ENCODE measurements at regions not wholly inside any gene's neighbourhood (a gene's known extent, or its start where the extent isn't known, plus 50 kb on each side); places are given as distances from the start of the nearest gene placed in this dataset.

GRCh38 chr13:90615236-90615635 is 732.3 kb upstream of the MIR17HG start:
- no peak for DNase-seq

DNA sequence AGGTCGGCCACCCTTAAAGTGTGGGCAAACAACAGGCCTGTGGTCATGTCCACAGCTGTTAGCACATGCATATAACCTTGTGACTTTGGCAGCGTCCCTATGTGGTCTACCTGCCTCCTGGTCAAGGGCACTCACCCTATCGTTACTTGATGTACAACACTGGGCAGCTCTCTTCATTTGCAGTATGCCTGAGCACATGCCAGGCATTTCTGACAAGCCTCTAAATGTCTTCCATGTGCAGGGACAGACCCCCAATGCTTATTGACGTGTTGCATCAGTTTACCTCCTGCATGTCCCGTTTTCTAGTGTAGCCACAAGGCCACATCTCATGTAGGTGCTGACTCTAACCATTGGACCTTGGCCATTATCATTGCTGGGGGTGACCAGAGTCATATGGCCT is 731.7 kb upstream of the MIR17HG start:
- Histone ChIP-seq H3K9ac (ENCODE audit: low read length) (no peak overlapping the region), H3F3A (ENCODE audit: low read length, unreplicated experiment) (no peaks in the 10 kb centered on the region), H3K27me3 (ENCODE audit: low read length) (no peaks in the 10 kb centered on the region), H3K4me2 (ENCODE audit: low read length) (no peak overlapping the region), H3K27ac (ENCODE audit: low read length) (no peak overlapping the region), H3K79me2 (ENCODE audit: low read length) (no peaks in the 10 kb centered on the region), H3K4me1 (ENCODE audit: insufficient read depth, low read length) (no peaks in the 10 kb centered on the region), H4K20me1 (ENCODE audit: low read length) (no peaks in the 10 kb centered on the region), H3K36me3 (ENCODE audit: low read depth, low read length) (no peaks in the 10 kb centered on the region), H2AFZ (ENCODE audit: low read length) (no peak overlapping the region), H3K4me3 (ENCODE audit: low read length) (no peak overlapping the region), H3K9me2 (replicated peaks; ENCODE audit: low read length) (no peaks in the 10 kb centered on the region), H3K9me3 (ENCODE audit: low read length) (no peaks in the 10 kb centered on the region)
- ChIA-PET CTCF (no interaction called here), POLR2A (ENCODE audit: unreplicated experiment) (no interaction called here)
- intact Hi-C loops (cut with micrococcal nuclease) = no loop called here
- no peak for ATAC-seq
- TF ChIP-seq EZH2phosphoT487 (IDR thresholded peaks at IDR 0.05; ENCODE audit: borderline replicate concordance, low read length) = no peak
- no TSS peak for BruUV-seq (replicated peaks)
- DNase-seq = no peak

More at GRCh38 chr13:90615236-90615635, 732.3 kb upstream of the MIR17HG start:
- H2AFZ ChIP-seq (ENCODE audit: low read length) = no peak overlapping the region
- no peaks in the 10 kb centered on the region for H3K36me3 ChIP-seq (ENCODE audit: low read depth, low read length)
- ChIA-PET CTCF (no interaction called here), POLR2A (ENCODE audit: unreplicated experiment) (no interaction called here)
- H3K4me3 ChIP-seq (ENCODE audit: low read length) = no peak overlapping the region
- H3K9ac ChIP-seq (ENCODE audit: low read length) = no peak overlapping the region
- H3F3A ChIP-seq (ENCODE audit: low read length, unreplicated experiment) = no peaks in the 10 kb centered on the region
- BruUV-seq (replicated peaks) = no TSS peak
- no peaks in the 10 kb centered on the region for H3K9me3 ChIP-seq (ENCODE audit: low read length)
- H3K79me2 ChIP-seq (ENCODE audit: low read length) = no peaks in the 10 kb centered on the region
- H3K27me3 ChIP-seq (ENCODE audit: low read length) = no peaks in the 10 kb centered on the region
- H3K4me1 ChIP-seq (ENCODE audit: insufficient read depth, low read length) = no peaks in the 10 kb centered on the region
- ATAC-seq = no peak
- H3K27ac ChIP-seq (ENCODE audit: low read length) = no peak overlapping the region
- TF ChIP-seq EZH2 (IDR thresholded peaks at IDR 0.05; ENCODE audit: low read length, unreplicated experiment) (no peak), EZH2phosphoT487 (IDR thresholded peaks at IDR 0.05; ENCODE audit: borderline replicate concordance, low read length) (no peak)
- TF ChIP-seq, protein P1, sequence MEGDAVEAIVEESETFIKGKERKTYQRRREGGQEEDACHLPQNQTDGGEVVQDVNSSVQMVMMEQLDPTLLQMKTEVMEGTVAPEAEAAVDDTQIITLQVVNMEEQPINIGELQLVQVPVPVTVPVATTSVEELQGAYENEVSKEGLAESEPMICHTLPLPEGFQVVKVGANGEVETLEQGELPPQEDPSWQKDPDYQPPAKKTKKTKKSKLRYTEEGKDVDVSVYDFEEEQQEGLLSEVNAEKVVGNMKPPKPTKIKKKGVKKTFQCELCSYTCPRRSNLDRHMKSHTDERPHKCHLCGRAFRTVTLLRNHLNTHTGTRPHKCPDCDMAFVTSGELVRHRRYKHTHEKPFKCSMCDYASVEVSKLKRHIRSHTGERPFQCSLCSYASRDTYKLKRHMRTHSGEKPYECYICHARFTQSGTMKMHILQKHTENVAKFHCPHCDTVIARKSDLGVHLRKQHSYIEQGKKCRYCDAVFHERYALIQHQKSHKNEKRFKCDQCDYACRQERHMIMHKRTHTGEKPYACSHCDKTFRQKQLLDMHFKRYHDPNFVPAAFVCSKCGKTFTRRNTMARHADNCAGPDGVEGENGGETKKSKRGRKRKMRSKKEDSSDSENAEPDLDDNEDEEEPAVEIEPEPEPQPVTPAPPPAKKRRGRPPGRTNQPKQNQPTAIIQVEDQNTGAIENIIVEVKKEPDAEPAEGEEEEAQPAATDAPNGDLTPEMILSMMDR (conservative IDR thresholded peaks at IDR 0.05; ENCODE audit: low read depth, low read length) = no peak
- intact Hi-C loops (cut with micrococcal nuclease) = no loop called here
- no peak overlapping the region for H3K4me2 ChIP-seq (ENCODE audit: low read length)
- no peaks in the 10 kb centered on the region for H4K20me1 ChIP-seq (ENCODE audit: low read length)
- H3K9me2 ChIP-seq (replicated peaks; ENCODE audit: low read length) = no peaks in the 10 kb centered on the region

DNA sequence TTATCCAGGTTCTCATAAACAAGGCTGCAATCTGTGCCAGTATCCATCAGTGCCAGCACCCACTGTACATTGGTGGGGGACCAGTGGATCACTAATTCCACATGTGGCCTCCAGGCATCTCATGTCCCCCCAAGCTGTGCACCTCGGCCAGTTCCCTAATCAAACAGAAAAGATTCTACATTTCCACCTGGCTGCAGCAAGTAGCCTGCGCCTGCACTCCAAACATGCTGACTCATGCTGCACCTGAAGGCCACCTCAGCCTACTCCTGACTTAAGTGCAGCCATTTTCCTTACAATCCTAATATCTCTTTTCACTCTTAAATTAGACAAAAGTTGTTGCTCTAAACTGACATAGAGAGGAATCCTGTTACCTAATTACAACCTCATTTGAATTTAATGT is 729.4 kb upstream of the MIR17HG start:
- Histone ChIP-seq H2AFZ (ENCODE audit: low read length) (no peak overlapping the region; the same call in 1 of the 2 replicates), H3K4me1 (ENCODE audit: insufficient read depth, low read length) (peaks cover 18% of the 10 kb centered on the region), H4K20me1 (ENCODE audit: low read length) (no peaks in the 10 kb centered on the region), H3K79me2 (ENCODE audit: low read length) (no peaks in the 10 kb centered on the region), H3K9me2 (replicated peaks; ENCODE audit: low read length) (no peaks in the 10 kb centered on the region), H3K4me2 (ENCODE audit: low read length) (no peak overlapping the region), H3F3A (ENCODE audit: low read length, unreplicated experiment) (peaks cover 3% of the 10 kb centered on the region), H3K27me3 (ENCODE audit: low read length) (no peaks in the 10 kb centered on the region), H3K4me3 (ENCODE audit: low read length) (no peak overlapping the region), H3K9ac (ENCODE audit: low read length) (no peak overlapping the region), H3K36me3 (ENCODE audit: low read depth, low read length) (no peaks in the 10 kb centered on the region), H3K9me3 (ENCODE audit: low read length) (no peaks in the 10 kb centered on the region), H3K27ac (ENCODE audit: low read length) (no peak overlapping the region)
- DNase-seq (no peak), ATAC-seq (no peak)
- CTCF ChIA-PET = no interaction called here
- no TSS peak for BruUV-seq (replicated peaks)
- TF ChIP-seq EZH2phosphoT487 (IDR thresholded peaks at IDR 0.05; ENCODE audit: borderline replicate concordance, low read length) (no peak), EZH2 (IDR thresholded peaks at IDR 0.05; ENCODE audit: low read length, unreplicated experiment) (no peak)
- TF ChIP-seq, protein P1 (conservative IDR thresholded peaks at IDR 0.05; ENCODE audit: low read depth, low read length) = no peak
- POLR2A ChIA-PET (ENCODE audit: unreplicated experiment) = no interaction called here
- intact Hi-C loops (cut with micrococcal nuclease) = no loop called here
